T follicular helper cell (primary cell): ENCODE measurements at regions not wholly inside any gene's neighbourhood (a gene's known extent, or its start where the extent isn't known, plus 50 kb on each side); places are given as distances from the start of the nearest gene placed in this dataset.

ENCODE experiments used
- DNase-seq: peaks from one replicate; pipeline ENCODE4 v3.0.0-alpha.2; 2020; ENCODE audit warnings: low read depth

DNA sequence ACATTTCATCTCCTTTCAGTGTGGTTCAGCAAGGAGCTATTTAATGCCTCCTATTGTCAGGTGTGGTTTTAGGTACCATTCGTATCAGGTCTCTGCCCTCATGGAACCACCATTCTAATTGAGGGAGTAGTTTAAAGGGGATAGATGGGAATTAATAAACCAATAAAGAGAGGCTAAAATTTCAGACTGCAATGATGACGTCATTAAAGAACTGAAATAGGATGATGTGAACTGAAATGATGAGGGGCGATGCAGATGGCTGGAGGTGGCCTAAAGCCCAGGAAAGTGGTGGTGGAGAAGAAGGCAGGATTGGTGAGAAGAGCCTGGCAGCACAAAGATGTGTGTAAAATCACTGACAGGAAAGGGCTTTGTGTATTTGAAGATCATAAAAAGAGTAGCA lies 148.9 kb upstream of the RBFOX1 start:
- DNase-seq = no peak

DNA sequence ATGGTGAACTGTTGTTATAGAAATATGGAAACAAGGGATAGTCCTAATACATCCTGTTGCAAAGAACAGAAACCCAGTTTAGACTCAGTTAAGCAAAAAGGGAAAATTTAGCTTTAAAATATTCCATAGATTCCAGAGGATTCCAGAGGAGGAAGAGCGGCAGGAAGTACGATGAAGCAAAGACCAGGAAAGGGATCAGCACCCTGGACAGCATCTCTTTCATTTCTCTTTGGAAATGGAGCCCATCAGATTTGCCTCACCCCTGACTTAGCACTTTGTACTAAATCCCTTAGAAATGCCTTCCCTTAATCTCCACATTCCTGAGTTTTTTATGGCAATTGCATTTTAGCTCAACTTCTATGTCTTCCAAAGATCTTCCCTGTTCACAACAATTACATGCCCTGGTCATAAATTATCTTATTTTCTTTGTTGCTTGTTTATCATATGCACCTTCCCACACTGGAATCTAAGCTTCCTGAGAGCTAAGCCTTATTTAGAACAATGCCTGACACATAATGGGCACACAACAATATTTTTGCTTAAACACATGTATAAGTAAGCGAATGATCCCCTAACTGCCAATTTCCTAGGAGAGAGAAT lies 150.0 kb upstream of the RBFOX1 start:
- no peak for DNase-seq

DNA sequence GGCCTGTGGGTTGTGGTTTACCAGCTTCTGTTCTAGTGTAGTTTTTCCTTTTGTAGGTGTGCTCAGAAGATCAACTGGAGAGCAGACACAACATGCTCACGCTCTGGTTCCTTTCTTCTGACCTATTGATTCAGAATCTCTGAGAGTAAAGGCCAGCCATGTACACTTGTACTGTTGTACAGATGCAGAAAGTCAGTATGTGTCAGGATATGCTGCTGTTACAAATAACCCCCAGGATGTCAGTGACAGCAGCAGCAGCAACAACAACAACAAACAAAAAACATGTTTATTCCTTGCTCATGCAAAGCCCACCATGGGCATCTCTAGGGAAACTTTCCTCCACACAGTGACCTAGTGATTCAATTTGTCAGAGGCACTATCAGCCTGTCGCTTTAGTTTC lies 154.8 kb upstream of the RBFOX1 start:
- DNase-seq = no peak

DNA sequence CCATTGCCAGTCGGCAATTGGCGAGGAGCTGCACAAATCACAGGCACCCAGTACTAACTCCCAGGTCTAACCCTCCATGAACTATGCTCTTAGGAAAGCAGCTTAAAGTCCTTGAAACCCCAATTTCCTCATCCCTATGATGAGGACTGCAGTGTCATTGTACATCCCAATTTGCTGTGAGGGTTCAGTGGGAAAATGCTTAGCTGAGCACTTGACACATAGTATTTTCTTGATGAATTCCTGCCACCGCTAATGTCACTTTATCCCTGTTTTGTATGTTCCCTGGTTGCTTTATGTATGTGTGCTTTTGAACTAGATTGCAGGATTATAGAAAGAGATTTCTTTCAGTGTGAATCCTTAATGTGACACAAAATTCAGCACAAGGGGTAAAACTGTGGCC lies 161.5 kb upstream of the RBFOX1 start:
- DNase-seq = no peak

DNA sequence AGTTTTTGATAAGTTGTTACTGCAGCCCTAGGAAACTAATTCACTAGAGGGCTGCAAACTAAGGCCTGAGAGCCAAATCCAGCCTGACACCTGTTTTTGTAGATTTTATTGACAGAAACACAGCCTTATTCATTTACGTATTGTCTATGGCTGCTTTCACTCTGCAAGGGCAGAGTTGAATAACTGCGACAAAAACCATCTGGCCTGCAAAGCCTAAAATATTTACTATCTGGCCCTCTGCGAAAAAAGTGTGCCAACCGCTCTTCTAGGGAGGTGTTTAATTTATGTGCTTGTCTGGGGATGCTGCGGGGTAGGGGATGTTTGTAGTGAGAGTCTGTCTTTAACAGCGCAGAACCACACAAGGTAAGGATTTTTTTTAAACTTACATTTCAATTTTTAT lies 165.0 kb upstream of the RBFOX1 start:
- no peak for DNase-seq

DNA sequence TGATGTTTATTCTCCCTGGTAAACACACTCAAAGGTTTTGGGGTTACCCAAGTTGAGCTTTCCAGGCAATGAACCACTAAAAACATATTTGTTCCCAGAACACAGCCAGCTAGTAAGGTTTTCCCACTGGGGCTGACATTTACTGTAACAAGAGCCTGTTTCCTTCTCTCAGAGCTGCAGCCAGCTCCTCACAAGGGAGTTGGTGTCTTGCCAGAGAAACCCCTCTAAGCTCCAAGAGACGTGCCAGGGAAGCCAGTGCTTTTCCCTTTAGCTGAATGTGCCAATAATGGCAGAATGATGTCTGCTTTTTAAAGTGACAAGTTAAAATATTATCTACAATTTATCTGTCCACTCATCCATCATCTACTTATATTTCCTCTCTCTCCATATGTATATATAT lies 170.8 kb upstream of the RBFOX1 start:
- DNase-seq = no peak

DNA sequence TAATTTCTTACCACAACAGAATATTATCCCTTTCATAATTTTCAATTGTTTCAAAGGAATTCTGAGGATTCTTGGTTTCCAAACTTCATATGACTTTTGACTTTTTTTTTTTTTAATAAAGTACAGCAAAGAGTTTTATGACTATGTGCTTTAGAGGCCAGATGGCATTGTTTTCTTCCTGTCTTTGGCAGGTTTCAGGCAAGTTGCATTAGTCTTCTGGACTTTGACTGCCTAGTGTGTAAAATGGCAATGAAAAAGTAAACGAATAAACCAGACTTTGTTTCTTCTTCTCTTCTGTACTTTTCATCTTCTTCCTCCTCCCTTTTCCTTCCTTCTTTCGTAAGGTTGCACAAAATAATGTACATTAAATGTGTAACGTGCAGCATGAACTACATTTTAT lies 172.6 kb upstream of the RBFOX1 start:
- no peak for DNase-seq

DNA sequence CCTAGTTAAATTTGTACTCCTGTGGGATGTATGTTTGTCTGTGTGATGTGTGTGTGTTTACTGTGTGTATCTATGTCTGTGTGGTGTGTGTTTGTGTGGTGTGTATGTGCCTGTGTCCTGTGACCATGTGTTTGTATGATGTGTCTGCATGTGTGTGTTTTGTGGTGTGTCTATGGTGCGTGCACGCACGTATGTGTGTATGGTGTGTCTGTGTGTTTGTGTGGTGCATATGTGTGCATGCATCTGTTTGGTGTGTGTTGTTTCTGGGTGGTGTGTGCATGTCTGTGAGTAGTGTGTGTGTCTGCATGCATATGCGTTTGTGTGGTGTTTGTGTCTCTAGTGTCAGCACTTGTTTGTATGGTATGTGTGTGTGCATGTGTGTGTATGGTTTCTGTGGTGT lies 174.2 kb upstream of the RBFOX1 start:
- DNase-seq = no peak

DNA sequence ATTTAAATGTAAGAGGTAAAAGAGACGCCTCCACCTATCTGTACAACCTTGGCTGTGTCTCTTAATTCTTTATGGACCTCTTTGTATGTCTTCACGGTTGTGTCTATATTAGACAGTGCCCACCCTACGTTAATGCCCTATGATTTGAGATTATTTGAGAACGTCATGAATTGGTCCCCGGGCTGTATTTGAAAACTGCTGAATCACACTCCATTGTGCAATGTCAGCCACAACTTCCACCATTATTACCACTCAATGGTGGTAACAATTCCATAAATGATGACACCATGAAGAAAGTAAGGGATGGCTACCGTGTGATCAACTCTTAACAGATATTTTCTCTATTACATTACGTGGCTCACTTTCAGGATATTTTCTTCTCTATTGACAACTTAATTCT lies 182.4 kb upstream of the RBFOX1 start:
- no peak for DNase-seq

DNA sequence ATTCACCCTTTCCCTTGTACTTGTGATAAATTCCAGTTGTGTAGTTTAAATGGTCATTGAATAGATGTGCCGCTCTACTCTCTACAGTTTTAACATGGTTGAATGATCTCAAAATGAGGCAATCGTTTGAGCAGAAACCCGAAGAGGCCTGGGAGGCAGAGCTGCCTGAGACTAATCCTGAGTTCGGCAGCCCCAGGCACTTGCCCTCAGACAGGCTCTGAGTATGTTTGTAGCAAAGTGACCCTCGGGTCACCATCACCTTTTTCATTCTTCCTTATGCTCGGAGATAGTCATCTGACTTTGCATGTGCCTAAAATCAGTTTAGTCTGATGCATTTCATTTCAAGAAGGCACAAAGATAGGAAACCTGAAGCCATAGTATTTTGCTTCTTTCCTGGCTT lies 184.0 kb upstream of the RBFOX1 start:
- DNase-seq = no peak

DNA sequence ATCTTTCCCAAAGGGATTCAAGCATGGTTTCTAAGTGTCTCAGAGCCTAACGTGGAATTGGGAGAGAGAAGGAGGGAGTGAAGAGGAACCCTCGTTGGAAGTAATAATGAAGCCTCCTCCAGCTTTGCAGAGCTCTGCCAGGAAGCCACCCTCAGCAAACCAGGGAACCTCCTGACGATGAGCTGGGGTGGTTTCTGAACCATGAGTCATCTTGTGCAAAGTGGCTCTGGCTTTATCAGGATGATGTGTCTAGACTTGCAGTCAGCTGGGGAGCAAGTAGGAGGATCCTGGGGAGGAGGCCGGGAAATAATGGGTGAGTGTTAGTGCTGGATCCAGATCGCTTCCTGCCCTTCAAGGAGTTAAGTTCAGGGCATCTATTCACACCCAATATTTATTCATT lies 191.7 kb upstream of the RBFOX1 start:
- no peak for DNase-seq

DNA sequence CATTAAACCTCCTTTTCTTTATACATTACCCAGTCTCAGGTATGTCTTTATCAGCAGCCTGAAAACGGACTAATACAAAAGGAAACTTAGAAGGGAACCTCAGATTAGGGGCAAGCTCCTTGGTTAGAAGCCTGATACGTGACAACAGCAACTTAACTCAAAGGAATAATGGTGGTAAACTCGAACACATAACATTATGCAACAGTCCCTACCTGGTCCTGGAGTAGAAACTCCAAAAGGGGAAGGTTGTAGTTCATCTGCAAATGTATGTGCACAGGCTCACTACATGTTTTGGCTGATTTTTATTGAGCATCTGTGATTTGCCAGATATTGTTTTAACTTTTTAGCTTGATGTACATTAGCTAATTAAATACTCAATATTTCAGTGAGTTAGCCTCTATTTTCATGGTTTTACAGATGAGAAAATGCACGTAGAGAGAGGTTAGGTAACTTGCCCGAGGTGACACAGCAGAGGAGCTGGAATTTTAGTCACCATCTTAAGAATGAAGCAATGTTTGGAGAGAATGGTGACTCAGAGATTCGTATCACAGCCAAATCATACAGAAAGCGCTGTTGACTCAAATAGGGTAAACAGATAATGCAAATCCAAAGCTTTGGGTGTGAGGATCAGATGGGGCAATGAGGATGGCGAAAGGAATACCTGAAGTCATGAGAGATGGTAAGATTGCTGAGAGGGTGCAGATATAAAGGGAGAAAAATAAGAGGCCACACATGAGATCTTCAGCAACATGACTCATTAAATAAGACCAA lies 194.9 kb upstream of the RBFOX1 start:
- no peak for DNase-seq

DNA sequence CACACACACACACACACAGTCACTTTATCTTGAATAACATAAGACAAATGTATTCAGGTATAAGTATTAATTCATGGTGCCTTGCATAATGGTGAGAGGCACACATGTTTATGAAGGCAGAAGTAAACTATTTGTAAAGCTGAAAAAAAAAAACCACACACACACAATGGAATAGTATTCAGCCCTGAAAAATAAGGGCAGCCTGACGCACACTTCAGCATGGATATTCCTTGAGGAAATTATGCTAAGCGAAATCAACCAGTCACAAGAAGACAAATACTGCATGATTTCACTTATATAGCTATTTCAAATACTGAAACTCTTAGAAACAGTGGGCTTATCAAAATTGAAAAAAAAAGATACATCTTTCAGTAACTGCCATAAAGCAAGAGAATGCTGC lies 200.2 kb upstream of the RBFOX1 start:
- DNase-seq = no peak

DNA sequence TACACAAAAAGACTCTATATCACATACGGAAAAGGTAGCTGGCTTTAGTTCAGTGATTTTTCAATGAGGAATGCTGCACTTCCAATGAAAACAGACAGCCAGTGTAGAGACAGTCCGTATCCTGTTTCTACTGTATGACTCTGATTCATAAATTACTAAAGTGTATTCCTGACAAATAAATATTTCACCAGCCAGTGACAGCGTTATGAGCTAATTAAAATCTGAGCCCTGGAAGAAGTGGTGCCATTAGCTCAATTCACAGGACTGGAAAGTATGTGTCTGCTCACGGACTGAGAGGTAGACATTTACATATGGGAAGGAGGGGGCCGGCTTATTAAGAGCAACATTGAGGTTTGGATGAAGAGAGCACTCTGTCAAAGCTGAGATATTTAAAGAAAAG lies 207.9 kb upstream of the RBFOX1 start:
- DNase-seq = no peak

DNA sequence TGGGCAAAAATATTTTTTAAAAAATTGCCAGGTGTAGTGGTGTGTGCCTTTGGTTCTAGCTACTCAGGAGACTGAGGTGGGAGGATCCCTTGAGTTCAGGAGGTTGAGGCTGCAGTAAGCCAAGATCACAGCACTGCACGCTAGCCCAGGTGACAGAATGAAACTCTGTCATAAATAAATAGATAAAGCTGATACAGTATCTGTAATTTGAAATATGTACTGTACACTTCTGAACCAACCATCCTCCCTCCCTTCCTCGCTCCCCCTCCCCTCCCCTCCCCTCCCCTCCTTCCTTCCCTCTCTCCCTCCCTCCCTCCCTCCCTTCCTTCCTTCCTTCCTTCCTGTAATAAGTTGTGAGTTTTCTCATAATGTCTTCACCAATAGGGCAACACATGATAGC lies 208.4 kb upstream of the RBFOX1 start:
- DNase-seq = no peak

DNA sequence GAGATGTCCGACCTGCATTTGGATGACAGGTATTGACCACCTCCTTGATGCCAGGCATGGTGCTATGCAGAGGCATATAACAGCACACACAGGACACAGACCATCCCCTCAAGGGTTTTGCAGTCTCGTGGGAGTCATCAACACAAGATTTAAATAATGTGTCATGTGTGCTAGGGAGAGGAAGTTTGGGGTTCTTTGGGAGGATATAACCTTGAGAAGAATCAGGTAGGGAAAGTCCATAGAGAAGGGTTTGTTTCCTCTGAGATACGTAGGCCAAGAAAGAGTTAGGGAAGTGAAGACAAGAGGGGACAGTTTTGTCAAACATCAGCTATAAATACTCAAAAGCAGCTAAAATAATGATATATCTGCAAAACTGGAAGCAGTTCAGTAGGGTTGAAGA lies 215.9 kb upstream of the RBFOX1 start:
- DNase-seq = no peak

DNA sequence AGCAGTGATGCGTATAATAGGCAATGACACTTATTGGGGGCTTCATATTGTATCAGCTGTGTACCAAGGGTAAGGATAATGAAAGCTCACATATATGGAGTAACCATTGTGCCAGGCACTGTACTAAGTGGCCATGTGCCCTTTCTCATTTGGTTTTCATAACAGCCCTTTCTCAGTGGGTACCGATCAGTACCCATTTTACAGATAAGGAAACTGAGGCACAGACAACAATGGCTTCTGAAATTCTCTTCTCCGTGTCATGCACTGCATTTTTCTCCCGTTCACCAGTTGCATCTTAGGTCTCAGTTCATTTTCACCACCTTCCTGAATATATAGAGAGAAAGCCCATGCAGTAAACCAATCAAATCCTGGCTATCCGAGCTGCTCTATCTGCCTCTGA lies 216.7 kb upstream of the RBFOX1 start:
- DNase-seq = no peak

DNA sequence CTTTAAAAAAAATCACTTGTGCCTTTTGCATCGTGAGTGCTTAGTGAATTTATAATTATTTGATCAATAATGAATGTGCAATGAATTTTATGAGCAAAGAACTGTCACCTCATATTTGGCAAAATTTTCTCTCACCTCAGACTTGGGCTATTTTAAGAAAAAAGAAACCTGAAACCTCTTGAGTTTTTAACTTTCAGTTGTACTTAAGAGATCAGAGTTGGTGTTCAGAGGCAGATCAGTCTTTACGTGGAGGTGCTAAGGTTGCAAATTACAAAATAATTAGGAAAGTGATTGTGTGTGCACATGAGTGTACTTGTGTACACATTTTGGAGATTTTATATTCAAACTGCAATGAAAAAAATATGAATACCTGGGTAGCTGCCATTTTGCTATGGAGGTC lies 218.7 kb upstream of the RBFOX1 start:
- no peak for DNase-seq

DNA sequence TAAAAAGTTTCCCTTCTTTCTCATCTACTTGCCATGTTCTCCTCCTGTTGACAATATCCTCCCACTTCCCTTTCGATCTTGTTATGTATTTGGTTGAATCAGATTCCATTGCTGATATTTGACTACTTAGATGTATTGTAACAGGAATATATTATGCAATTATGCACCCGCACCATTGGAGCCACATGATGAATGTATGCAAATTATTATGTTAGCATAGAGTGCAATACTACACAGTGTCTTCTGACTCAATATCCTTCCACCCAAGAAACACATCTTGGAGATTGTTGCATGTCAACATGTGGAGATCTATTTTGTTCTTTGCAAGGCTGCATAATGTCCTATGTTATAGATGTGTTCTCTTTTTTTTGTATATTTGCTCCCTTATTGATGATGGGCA lies 219.2 kb upstream of the RBFOX1 start:
- no peak for DNase-seq

DNA sequence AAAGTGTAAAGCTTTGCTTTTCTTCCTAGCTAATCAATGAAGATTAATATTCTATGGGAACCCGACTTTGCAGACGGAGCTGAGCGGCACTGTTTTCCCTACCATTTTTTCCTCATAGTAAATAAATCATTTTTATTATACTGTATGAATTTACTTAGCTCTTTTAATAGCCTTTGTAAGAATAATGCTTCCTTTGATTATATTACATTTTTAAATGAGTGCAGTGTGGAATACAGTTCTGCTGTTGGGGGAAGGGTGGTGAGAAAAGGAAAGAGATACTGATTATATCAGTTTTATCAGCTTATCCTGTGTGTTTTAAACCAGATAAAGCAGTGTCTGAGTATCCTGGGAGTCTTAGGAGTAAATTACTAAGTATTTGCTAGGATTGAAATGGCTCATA lies 221.4 kb upstream of the RBFOX1 start:
- DNase-seq = no peak

DNA sequence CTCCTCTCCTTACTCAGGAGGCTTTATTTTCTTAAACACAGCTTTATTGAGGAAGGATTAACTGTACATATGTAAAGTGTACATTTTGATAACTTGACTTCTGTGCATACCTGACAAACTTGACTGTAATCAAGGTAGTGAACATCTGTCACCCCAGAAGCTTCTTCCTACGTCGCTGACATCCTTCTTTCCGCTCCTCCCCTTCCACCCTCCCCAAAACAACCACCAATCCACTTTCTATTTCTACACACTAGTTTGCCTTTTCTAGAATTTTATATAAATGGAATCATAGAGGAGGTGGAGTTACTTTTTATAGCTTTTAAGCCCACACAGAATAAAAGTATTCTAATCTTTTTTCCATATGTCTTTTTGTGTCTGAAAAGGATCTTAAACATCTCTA lies 225.2 kb upstream of the RBFOX1 start:
- no peak for DNase-seq

DNA sequence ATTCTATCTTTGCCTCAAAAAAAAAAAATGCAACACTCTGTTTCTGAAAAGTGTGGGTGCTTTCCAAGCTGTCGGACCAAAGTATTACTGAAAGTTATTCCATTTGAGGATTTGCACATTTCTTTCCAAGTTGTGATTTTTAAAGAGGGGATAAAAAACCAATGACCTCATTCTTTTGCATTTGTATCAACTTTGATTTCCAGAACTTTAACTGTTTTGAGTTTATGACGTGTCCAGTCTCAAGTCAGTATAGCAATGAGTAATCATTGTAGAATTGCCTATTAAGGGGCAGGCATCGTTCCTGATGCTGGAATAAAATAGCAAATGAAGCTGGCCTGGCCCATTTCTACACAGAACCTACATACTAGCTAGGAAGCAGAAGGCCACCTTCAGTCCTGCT lies 229.6 kb upstream of the RBFOX1 start:
- no peak for DNase-seq

DNA sequence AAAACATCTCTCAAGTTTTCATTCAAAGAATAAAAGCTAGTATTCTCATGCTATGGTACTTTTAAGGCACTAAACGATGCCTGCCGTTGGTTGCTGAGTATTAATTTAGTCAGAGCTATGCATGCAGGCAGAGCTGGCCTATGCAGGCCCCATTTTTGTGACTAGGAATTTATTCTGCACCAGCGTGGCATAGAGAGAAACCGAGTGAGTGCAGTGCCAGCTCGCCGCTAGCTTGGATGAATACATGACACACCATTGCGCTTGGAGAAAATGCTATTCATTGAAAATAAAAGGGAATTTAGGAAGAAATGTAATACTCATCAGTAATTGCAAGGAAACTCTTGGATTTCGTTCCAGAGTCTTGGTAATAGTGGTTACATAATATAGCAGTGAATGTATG lies 231.6 kb upstream of the RBFOX1 start:
- DNase-seq = no peak

DNA sequence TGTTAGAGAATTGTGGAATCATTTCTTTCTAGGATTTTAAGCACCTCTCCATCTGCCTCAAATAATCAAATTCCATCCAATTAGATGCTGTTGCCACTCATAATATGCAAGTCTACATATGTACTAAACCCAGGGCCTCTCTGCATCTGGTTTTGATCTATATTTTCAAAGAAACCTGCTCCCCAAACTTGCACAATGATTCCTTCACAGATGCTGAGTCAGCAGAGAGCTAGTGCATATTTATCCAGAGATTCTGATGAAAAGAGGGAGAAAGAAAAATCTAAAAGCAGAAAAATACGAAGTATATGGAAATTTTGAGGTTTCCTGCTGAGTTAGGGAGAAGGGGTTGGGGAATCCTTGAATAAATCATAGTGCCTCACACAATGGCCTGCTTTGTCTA lies 235.1 kb upstream of the RBFOX1 start:
- no peak for DNase-seq
